ENCODE measurements at regions not wholly inside any gene's neighbourhood (a gene's known extent, or its start where the extent isn't known, plus 50 kb on each side); places are given as distances from the start of the nearest gene placed in this dataset.
"Not testable (repeated sequence)": the region's sequence is repeated elsewhere in the genome, so short reads cannot be mapped to it uniquely, and the experiment has no call there.

DNA sequence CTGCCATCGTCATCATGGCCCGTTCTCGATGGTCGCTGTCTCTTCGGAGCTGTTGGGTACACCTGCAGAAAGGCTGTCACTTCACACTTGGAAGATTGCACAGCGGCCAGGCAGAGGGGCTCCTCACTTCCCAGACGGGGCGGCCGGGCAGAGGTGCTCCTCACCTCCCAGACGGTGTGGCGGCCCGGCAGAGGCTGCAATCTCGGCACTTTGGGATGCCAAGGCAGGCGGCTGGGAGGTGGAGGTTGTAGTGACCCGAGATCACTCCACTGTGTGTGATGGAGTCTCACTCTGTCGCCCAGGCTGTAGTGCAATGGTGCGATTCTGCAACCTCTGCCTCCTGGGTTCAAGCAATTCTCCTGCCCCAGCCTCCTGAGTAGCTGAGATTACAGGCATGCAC is 192.4 kb downstream of the RTP5 start:
- not testable (repeated sequence) for TF ChIP-seq POLR2A (IDR thresholded peaks at IDR 0.05; ENCODE audit: extremely low read depth, insufficient read length); MAX (IDR thresholded peaks at IDR 0.05; ENCODE audit: low read depth, low read length); MYC (IDR thresholded peaks at IDR 0.05; ENCODE audit: low read depth, low read length)
- TF ChIP-seq, protein P1, sequence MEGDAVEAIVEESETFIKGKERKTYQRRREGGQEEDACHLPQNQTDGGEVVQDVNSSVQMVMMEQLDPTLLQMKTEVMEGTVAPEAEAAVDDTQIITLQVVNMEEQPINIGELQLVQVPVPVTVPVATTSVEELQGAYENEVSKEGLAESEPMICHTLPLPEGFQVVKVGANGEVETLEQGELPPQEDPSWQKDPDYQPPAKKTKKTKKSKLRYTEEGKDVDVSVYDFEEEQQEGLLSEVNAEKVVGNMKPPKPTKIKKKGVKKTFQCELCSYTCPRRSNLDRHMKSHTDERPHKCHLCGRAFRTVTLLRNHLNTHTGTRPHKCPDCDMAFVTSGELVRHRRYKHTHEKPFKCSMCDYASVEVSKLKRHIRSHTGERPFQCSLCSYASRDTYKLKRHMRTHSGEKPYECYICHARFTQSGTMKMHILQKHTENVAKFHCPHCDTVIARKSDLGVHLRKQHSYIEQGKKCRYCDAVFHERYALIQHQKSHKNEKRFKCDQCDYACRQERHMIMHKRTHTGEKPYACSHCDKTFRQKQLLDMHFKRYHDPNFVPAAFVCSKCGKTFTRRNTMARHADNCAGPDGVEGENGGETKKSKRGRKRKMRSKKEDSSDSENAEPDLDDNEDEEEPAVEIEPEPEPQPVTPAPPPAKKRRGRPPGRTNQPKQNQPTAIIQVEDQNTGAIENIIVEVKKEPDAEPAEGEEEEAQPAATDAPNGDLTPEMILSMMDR (IDR thresholded peaks at IDR 0.05; ENCODE audit: low read depth, low read length) = not testable (repeated sequence)
